Astrocyte (in vitro differentiated cells and primary cell): ENCODE measurements at regions not wholly inside any gene's neighbourhood (a gene's known extent, or its start where the extent isn't known, plus 50 kb on each side); places are given as distances from the start of the nearest gene placed in this dataset.
"Not testable (repeated sequence)": the region's sequence is repeated elsewhere in the genome, so short reads cannot be mapped to it uniquely, and the experiment has no call there.

ENCODE experiments used
- CTCF ChIP-seq: IDR thresholded peaks from 2 replicates; pipeline ENCODE4 v1.5.1; 2011; ENCODE audit warnings: low read depth, mild to moderate bottlenecking, inconsistent platforms, low read length, moderate library complexity; ENCODE audit not compliant: insufficient read depth
- EZH2 ChIP-seq: IDR thresholded peaks from 2 replicates; pipeline ENCODE4 v1.6.1; 2012; ENCODE audit warnings: mild to moderate bottlenecking, low read length, inconsistent platforms; ENCODE audit not compliant: insufficient read depth

GRCh38 chr1:74992448-74992847, 141.7 kb upstream of the LHX8 start:
- TF ChIP-seq EZH2, CTCF: not testable (repeated sequence)
